ENCODE measurements at regions not wholly inside any gene's neighbourhood (a gene's known extent, or its start where the extent isn't known, plus 50 kb on each side); places are given as distances from the start of the nearest gene placed in this dataset.

GRCh38 chr21:20737227-20737913 lies 260.8 kb upstream of the NCAM2 start:
- no peak for DNase-seq (ENCODE audit: low read depth)

- no peak for DNase-seq (ENCODE audit: low read depth)
Observed at GRCh38 chr21:20739421-20739820, 258.8 kb upstream of the NCAM2 start.

DNA sequence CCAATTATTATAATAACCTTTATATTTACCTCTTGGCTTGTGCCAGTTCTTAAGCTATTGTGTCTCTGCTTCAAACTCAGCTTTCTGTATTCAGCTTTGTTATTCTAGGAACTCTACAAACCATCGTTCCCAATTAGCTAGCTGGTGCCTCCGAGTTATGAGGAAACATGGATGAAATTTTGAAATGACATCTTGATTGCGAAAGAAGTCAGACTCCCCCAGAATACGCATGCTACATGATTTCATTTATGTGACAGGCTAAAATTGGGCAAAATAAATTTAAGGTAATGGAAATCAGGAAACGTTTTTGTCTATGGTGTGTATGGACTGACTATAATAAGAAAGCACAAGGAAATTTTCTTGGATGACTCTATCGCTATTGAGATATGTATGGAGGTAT lies 256.8 kb upstream of the NCAM2 start:
- DNase-seq (ENCODE audit: low read depth): no peak

- no peak for DNase-seq (ENCODE audit: low read depth)
Observed at GRCh38 chr21:20760221-20760620, 238.0 kb upstream of the NCAM2 start.

DNA sequence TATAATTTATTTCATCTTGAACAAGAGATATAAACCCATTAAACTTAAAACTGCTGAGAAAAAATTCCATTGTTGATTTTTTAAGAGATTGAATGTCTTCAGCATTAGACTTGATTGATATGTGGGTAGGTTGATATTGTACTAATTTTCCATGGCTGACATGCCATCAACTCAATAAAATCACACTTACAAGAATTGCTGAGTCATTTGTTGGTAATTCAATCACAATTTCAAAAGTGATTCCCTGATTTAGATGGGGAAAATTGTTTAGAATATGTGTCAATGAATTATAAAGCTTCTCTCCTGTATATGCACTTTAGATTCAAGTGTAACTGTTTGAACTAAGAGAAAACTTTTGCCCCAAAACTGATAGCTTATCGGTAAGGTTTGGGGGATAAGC lies 223.5 kb upstream of the NCAM2 start:
- no peak for DNase-seq (ENCODE audit: low read depth)

DNA sequence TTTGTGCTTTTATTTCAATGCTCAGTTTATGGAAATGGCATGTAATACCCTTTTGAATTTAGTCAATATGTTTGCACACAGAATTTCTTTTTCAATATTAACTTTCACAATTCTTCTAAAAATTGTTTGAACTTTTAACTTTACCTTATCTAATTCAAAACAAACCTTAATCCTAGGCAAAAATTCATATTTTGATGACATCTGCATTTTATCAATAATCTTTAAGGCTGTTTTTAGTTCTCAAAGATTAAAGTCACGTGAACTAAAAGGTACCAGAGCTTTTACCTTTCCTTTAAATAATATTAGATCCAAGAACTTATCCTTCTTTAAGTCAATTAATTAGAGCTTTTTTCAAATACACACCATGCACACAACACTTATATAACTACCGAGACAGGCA lies 218.9 kb upstream of the NCAM2 start:
- no peak for DNase-seq (ENCODE audit: low read depth)

- DNase-seq (ENCODE audit: low read depth): no peak
Observed at GRCh38 chr21:20783611-20784010, 214.6 kb upstream of the NCAM2 start.

DNA sequence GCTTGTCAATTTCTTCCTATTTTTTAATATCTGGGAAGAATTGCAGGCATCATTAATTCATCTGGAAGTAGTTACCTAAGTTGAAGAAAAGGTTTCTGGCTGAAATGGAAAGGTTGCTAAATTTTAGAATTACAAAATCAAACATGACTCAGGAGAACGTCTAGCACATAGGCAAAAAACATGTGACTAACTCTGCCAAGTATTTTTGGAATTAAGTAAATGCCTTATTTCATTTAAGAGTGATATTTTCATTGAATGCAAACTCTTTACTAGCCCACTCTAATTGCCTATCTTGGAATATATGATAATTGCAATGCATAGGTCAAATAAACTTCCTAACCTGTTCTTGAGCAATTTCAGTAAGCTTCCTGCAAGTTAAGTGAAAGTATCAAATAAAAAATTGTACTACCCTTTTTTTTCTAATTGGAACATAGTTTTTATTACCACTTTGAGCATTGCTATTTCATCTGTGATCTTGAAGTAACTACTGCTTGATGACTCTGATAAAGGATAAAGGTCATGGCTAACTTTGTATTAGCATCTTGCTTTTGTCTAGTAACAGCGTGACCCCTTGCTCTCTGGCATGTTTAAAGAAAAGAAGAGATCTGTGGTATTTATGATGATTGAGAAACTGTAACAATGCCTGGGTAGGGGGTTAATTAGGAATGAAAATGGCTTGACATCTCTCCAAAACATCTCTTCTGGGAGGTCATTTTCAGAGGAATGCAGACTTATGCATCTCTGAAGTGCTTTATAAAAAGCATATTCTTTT lies 208.3 kb upstream of the NCAM2 start:
- DNase-seq (ENCODE audit: low read depth): no peak

- DNase-seq (ENCODE audit: low read depth): no peak
Observed at GRCh38 chr21:20800106-20800505, 198.1 kb upstream of the NCAM2 start.

DNA sequence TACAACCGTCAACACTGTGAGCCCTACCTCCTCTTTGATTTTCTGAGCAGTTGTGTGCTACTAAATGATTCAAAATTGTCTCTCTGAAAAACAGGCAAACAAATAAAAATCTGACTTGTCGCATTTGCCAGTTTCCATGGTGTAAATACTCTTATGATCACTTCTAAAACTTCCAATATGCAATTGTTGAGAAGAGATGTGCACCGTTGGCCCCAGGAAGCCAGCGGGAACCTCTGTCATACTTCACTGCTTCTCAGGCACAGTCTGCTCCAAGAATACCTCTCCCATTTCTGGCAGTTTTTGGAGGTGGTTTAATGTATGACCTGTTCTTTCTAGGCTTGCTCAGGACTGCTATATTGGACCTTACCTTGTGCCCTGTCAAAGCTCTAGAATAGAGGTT lies 196.0 kb upstream of the NCAM2 start:
- DNase-seq (ENCODE audit: low read depth): no peak

DNA sequence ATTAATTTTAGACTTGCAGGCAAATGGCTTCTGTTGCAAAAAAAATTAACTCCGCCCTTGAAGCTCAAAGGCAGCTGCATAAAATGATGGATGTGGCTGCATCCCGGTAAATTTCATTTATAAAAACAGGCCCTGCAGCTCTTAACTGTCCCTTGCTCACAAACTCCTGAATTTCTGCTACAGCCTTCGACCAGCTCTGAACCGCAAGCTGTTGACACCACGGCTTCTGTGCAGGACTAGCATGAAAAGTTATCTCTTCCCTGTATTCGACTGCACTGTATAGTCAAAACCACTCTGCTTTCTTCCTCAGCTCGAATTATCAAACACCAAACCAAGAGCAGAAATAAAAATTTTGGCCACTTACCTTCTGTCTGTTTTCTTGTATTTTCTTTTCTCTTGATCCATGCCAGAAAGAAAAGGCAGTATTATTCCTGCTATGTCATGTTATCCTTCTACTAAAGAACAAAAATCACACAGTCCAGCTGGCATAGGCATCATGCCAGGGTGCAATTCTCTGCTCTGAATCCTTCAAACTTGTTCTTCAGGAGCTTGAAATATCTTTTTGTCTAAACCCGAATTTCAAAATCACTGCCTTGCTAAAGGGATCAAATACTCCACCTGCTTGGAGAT lies 195.5 kb upstream of the NCAM2 start:
- DNase-seq (ENCODE audit: low read depth): no peak

GRCh38 chr21:20811702-20812101 lies 186.5 kb upstream of the NCAM2 start:
- no peak for DNase-seq (ENCODE audit: low read depth)

GRCh38 chr21:20814090-20814489 lies 184.1 kb upstream of the NCAM2 start:
- DNase-seq (ENCODE audit: low read depth): no peak

DNA sequence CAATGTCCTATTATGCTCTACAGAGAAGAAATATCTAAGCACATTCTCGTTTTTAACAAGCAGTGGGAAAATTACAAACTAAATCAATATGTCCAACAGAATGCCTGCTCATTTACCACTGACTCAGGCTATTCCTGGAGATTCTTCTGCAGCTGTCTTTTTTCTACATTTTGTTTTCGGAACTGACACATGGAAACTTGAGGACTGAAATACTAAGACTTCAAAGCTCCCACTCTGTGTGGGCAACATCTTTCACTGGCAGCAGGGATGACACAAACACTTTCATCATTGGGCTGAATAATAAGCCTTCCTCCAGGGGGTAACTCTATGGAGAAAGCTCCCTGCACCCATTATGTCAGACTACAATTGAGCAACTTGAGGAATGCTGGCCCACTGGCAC lies 175.5 kb upstream of the NCAM2 start:
- DNase-seq (ENCODE audit: low read depth): no peak

GRCh38 chr21:20852866-20853265 lies 145.3 kb upstream of the NCAM2 start:
- DNase-seq (ENCODE audit: low read depth): no peak

- DNase-seq (ENCODE audit: low read depth): no peak
Observed at GRCh38 chr21:20856926-20857325, 141.3 kb upstream of the NCAM2 start.

- no peak for DNase-seq (ENCODE audit: low read depth)
Observed at GRCh38 chr21:20874202-20874601, 124.0 kb upstream of the NCAM2 start.

GRCh38 chr21:20875742-20876141 lies 122.5 kb upstream of the NCAM2 start:
- no peak for DNase-seq (ENCODE audit: low read depth)

GRCh38 chr21:20877976-20878375 lies 120.2 kb upstream of the NCAM2 start:
- DNase-seq (ENCODE audit: low read depth): no peak

DNA sequence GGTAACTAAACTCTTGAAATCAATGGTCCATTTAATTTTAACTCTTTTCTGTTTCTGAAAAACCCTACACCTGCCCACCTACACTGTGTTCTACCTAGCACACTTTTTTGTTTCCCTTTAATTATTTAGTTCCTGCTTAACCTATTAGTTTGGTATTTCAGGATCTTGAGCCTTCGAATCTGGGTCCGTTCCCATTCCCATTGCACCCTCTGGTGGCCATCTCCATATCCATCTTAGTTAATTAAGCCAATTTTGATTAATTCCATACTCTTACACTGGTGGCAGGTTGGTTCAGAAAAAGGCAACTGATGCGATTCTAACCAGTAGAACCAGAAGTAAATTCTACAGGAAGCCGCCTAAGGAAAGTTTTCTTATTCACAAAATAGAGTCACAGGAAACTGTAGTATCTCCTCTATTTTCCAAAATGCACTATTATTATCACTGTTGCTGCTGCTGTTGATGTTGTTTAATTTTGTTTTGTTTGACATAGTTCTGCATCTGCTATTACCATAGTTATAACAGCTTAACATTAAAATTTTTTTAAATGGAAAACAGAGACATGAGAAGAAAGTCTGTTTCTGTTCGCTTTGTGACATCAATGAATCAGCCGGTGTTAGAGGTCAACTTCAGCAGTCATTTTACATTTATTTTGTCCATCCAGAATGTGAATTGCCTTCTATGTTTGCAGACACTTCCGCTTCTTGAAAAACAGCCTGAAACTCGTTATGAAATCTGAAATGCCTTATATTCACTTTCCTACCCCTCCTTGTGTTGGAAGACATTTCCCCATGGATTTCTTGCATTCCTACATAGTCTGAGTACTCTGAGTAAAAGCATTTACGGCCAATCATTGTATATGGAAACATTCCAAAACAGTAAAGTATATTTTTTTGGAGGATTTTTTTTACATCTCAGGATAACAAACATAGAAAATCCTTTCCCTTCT lies 115.5 kb upstream of the NCAM2 start:
- peak; percentile 1 for DNase-seq (ENCODE audit: low read depth)

DNA sequence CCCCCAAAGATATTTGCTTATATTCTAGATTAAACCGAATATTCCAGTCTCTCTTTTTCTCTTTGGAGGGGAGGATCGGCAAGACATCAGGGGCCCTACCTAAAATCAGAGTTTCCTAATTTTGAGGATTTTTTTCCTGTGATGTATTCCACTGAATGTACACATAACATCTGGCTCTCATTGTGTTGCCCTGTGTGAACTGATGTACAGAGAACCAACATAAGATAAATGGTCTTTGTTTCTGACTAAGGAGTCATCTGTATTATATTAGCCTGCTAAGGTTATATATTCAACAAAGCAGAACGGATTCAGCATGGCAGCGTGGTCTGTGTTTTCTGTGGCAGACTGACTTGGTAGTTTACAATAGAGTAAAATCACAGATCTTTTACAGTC lies 114.8 kb upstream of the NCAM2 start:
- no peak for DNase-seq (ENCODE audit: low read depth)

GRCh38 chr21:20902511-20902910 lies 95.7 kb upstream of the NCAM2 start:
- no peak for DNase-seq (ENCODE audit: low read depth)

All from LHCN-M2 (cell line).